Caco-2 (cell line): ENCODE measurements at regions not wholly inside any gene's neighbourhood (a gene's known extent, or its start where the extent isn't known, plus 50 kb on each side); places are given as distances from the start of the nearest gene placed in this dataset.

Experiments used
- BruUV-seq: library from RNA; stranded (reverse); fragments of 400-500 nt; replicated peaks from 2 replicates; lab custom pipeline; 2021; lab: Mats Ljungman, UMichigan
- CTCF ChIA-PET: fragments of 300-600 bp; sonication (Branson Sonifier 250); formaldehyde crosslinking; loops from one replicate; lab custom pipeline; 2022; ENCODE audit warnings: antibody characterized with exemption; lab: Charles Lee
- POLR2A ChIA-PET: fragments of 300-600 bp; sonication (Branson Sonifier 250); formaldehyde crosslinking; loops from one replicate; lab custom pipeline; 2022; ENCODE audit warnings: antibody characterized with exemption; lab: Charles Lee
- DNase-seq, 2 experiments: peaks; one replicate each; pipeline versions ENCODE4 v3.0.0 to v3.0.0-alpha.2; 2020 to 2022
- H3K27me3 ChIP-seq: replicated peaks from 2 replicates; pipeline ENCODE4 v1.6.0; 2011; ENCODE audit warnings: low read length; ENCODE audit not compliant: control insufficient read depth, insufficient read depth
- H3K36me3 ChIP-seq: 2 replicates; pipeline ENCODE4 v1.5.1; 2011; ENCODE audit warnings: low read length; ENCODE audit not compliant: control insufficient read depth, insufficient read depth
- H3K4me1 ChIP-seq: fragments of 250-450 bp; sonication (Bioruptor Pico); 2 replicates; pipeline ENCODE4 v1.5.1; 2020; ENCODE audit warnings: mild to moderate bottlenecking
- H3K4me3 ChIP-seq: 2 replicates; pipeline ENCODE4 v1.5.1; 2011; ENCODE audit warnings: low read depth, mild to moderate bottlenecking, control low read depth, low read length
- H3K9me3 ChIP-seq: fragments of 250-450 bp; sonication (Bioruptor Pico); 2 replicates; pipeline ENCODE4 v1.5.1; 2020; ENCODE audit warnings: mild to moderate bottlenecking, moderate library complexity
- H3K27ac Mint-ChIP-seq: one replicate; pipeline ENCODE4 v1.8.0; 2022; ENCODE audit warnings: mixed read lengths; ENCODE audit not compliant: unreplicated experiment
- H3K27me3 Mint-ChIP-seq: one replicate; pipeline ENCODE4 v1.8.0; 2022; ENCODE audit warnings: mixed read lengths; ENCODE audit not compliant: insufficient read depth, unreplicated experiment
- H3K36me3 Mint-ChIP-seq: one replicate; pipeline ENCODE4 v1.8.0; 2022; ENCODE audit warnings: mild to moderate bottlenecking, mixed read lengths; ENCODE audit not compliant: insufficient read depth, unreplicated experiment
- H3K4me1 Mint-ChIP-seq: one replicate; pipeline ENCODE4 v1.8.0; 2022; ENCODE audit warnings: low read depth, mixed read lengths; ENCODE audit not compliant: unreplicated experiment
- H3K4me3 Mint-ChIP-seq: one replicate; pipeline ENCODE4 v1.8.0; 2022; ENCODE audit warnings: mild to moderate bottlenecking, moderate library complexity, mixed read lengths; ENCODE audit not compliant: unreplicated experiment
- H3K9me3 Mint-ChIP-seq: one replicate; pipeline ENCODE4 v1.8.0; 2022; ENCODE audit warnings: mixed read lengths; ENCODE audit not compliant: unreplicated experiment
- intact Hi-C: fragments of 100-400 bp; cut with micrococcal nuclease; formaldehyde crosslinking; loops from one replicate; pipeline ENCODE4 v1.10.0; 2022; ENCODE audit not compliant: unreplicated experiment
- TF ChIP-seq, protein P1 (sequence below), 2 experiments: fragments of 200-600 bp in 1 of 2; IDR thresholded peaks; 1 replicate in 1 of 2; 2 replicates in 1 of 2; pipeline versions ENCODE4 v1.5.1 to v1.8.0; 2011 to 2022; ENCODE audit warnings: antibody characterized with exemption in 1 of 2, control low read depth in 1 of 2, inconsistent platforms in 1 of 2, low read depth in 1 of 2, low read length in 1 of 2, mild to moderate bottlenecking in 1 of 2, moderate library complexity in 1 of 2; ENCODE audit not compliant: insufficient read depth in 1 of 2, severe bottlenecking in 1 of 2, unreplicated experiment in 1 of 2

DNA sequence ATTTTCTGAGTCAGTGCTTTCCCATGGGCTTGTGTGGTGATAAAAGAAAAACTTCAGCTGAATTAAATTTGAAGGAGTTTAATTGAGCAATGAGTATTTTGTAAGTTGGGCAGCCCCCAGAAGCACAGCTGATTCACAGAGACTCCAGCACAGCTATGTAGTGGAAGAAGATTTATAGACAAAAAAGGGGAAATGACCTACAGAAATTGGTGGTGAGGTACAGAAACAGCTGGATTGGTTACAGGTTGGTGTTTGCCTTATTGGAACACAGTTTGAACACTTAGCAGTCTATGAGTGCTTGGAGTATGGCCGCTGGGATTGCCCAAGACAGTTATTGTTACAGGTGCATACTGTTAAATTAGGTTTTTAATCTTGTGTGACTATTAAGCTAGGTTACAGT lies 96.9 kb upstream of the PTPRK start:
- Histone ChIP-seq H3K4me3 (no peak overlapping the region), H3K9me3 (no peaks in the 10 kb centered on the region), H3K36me3 (no peaks in the 10 kb centered on the region), H3K4me1 (no peaks in the 10 kb centered on the region), H3K27me3 (no peaks in the 10 kb centered on the region)
- no peak for DNase-seq
- intact Hi-C loops = no loop called here
- POLR2A ChIA-PET = no interaction called here
- Mint-ChIP-seq H3K9me3 (peaks cover 10% of the 10 kb centered on the region), H3K36me3 (no peaks in the 10 kb centered on the region), H3K27me3 (no peaks in the 10 kb centered on the region), H3K4me3 (no peak overlapping the region), H3K27ac (no peak overlapping the region), H3K4me1 (no peaks in the 10 kb centered on the region)
- CTCF ChIA-PET = no interaction called here
- TF ChIP-seq, protein P1, sequence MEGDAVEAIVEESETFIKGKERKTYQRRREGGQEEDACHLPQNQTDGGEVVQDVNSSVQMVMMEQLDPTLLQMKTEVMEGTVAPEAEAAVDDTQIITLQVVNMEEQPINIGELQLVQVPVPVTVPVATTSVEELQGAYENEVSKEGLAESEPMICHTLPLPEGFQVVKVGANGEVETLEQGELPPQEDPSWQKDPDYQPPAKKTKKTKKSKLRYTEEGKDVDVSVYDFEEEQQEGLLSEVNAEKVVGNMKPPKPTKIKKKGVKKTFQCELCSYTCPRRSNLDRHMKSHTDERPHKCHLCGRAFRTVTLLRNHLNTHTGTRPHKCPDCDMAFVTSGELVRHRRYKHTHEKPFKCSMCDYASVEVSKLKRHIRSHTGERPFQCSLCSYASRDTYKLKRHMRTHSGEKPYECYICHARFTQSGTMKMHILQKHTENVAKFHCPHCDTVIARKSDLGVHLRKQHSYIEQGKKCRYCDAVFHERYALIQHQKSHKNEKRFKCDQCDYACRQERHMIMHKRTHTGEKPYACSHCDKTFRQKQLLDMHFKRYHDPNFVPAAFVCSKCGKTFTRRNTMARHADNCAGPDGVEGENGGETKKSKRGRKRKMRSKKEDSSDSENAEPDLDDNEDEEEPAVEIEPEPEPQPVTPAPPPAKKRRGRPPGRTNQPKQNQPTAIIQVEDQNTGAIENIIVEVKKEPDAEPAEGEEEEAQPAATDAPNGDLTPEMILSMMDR (IDR thresholded peaks at IDR 0.05; ENCODE audit: insufficient read depth in 1 of 2, low read depth in 1 of 2, low read length in 1 of 2, severe bottlenecking in 1 of 2, unreplicated experiment in 1 of 2) = no peak
- no TSS peak for BruUV-seq

DNA sequence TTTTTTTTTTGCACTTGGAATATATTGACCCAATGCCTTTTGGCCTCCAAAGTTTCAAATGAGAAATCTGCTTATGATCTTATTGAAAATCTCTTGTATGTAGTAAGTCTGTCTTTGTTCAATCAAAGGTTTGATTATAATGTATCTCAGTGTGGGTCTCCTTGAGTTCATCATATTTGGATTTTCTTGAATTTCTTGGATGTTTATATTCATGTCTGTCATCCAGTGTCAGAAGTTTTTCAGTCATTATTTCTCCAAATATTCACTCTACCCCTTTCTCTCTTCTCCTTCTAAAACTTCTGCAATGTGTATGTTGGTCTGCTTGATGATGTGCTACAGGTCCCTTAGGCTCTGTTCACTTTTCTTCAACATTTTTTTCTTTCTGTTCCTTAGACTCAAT lies 95.9 kb upstream of the PTPRK start:
- Mint-ChIP-seq H3K4me1 (no peaks in the 10 kb centered on the region), H3K36me3 (no peaks in the 10 kb centered on the region), H3K4me3 (no peak overlapping the region), H3K9me3 (peaks cover 10% of the 10 kb centered on the region), H3K27ac (no peak overlapping the region), H3K27me3 (no peaks in the 10 kb centered on the region)
- TF ChIP-seq, protein P1 (IDR thresholded peaks at IDR 0.05; ENCODE audit: insufficient read depth in 1 of 2, low read depth in 1 of 2, low read length in 1 of 2, severe bottlenecking in 1 of 2, unreplicated experiment in 1 of 2) = no peak
- no peak for DNase-seq
- intact Hi-C loops = no loop called here
- Histone ChIP-seq H3K36me3 (no peaks in the 10 kb centered on the region), H3K9me3 (no peaks in the 10 kb centered on the region), H3K27me3 (no peaks in the 10 kb centered on the region), H3K4me1 (no peaks in the 10 kb centered on the region), H3K4me3 (no peak overlapping the region)
- CTCF ChIA-PET = no interaction called here
- BruUV-seq = no TSS peak
- POLR2A ChIA-PET = no interaction called here

DNA sequence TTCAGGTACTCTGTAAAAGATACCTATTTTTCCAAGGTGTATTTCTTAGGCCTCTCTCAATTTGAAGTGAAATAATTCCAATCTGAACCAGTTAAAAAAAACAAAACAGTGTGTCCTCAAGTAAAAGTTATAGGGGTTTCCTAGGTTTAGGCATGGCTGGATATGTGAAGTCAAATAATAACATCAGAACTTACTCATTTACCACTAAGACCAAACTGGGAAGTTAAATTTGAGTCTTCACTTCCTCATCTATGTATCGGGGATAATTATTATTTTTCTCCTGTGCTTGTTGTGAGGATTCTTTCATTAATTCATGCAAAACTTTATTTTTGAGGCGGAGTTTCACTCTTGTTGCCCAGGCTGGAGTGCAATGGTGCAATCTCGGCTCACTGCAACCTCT lies 86.2 kb upstream of the PTPRK start:
- H3K27me3 Mint-ChIP-seq = peaks cover 10% of the 10 kb centered on the region
- no peaks in the 10 kb centered on the region for H3K4me1 Mint-ChIP-seq
- Histone ChIP-seq H3K9me3 (no peaks in the 10 kb centered on the region), H3K4me3 (no peak overlapping the region), H3K27me3 (no peaks in the 10 kb centered on the region), H3K36me3 (no peaks in the 10 kb centered on the region), H3K4me1 (no peaks in the 10 kb centered on the region)
- BruUV-seq = no TSS peak
- no peak overlapping the region for H3K27ac Mint-ChIP-seq
- ChIA-PET CTCF (no interaction called here), POLR2A (no interaction called here)
- DNase-seq = no peak
- no peaks in the 10 kb centered on the region for H3K36me3 Mint-ChIP-seq
- no peak overlapping the region for H3K4me3 Mint-ChIP-seq
- no peaks in the 10 kb centered on the region for H3K9me3 Mint-ChIP-seq
- TF ChIP-seq, protein P1 (IDR thresholded peaks at IDR 0.05; ENCODE audit: insufficient read depth in 1 of 2, low read depth in 1 of 2, low read length in 1 of 2, severe bottlenecking in 1 of 2, unreplicated experiment in 1 of 2) = no peak
- intact Hi-C loops = no loop called here
